HepG2 (cell line): ENCODE measurements at regions not wholly inside any gene's neighbourhood (a gene's known extent, or its start where the extent isn't known, plus 50 kb on each side); places are given as distances from the start of the nearest gene placed in this dataset.

Experiments used
- CEBPB ChIP-seq: IDR thresholded peaks from 2 replicates; pipeline ENCODE4 v1.6.1; 2011; ENCODE audit warnings: low read depth, low read length, improper control_type of control experiment, borderline replicate concordance
- DNMT3B ChIP-seq: conservative IDR thresholded peaks from 2 replicates; pipeline ENCODE4 v1.6.1; 2016; ENCODE audit warnings: missing biosample characterization, control low read depth
- GATAD2A ChIP-seq: IDR thresholded peaks from 2 replicates; pipeline ENCODE4 v1.6.1; 2016
- KDM4B ChIP-seq: sonication (generic); formaldehyde crosslinking; IDR thresholded peaks from 2 replicates; pipeline ENCODE4 v1.4.0; 2020; ENCODE audit warnings: missing genetic modification reagents
- MEF2D ChIP-seq: sonication (generic); formaldehyde crosslinking; IDR thresholded peaks from 2 replicates; pipeline ENCODE4 v1.5.1; 2020; ENCODE audit warnings: mild to moderate bottlenecking, missing genetic modification reagents
- MIER3 ChIP-seq: IDR thresholded peaks from 2 replicates; pipeline ENCODE4 v1.6.1; 2016; ENCODE audit warnings: missing compliant biosample characterization, borderline replicate concordance
- NFKB2 ChIP-seq: sonication (generic); formaldehyde crosslinking; IDR thresholded peaks from 2 replicates; pipeline ENCODE4 v1.4.0; 2020; ENCODE audit warnings: missing genetic modification reagents, borderline replicate concordance
- NR2F2 ChIP-seq: IDR thresholded peaks from 2 replicates; pipeline ENCODE4 v1.6.1; 2012; ENCODE audit warnings: low read depth, inconsistent platforms, borderline replicate concordance
- PHF5A ChIP-seq: IDR thresholded peaks from one replicate; pipeline ENCODE4 v1.6.1; 2018; ENCODE audit warnings: low read depth, missing genetic modification reagents; ENCODE audit not compliant: unreplicated experiment
- PHF8 ChIP-seq: sonication (generic); formaldehyde crosslinking; IDR thresholded peaks from 2 replicates; pipeline ENCODE4 v1.5.0; 2020; ENCODE audit warnings: missing genetic modification reagents
- RBAK ChIP-seq: sonication (generic); formaldehyde crosslinking; IDR thresholded peaks from 2 replicates; pipeline ENCODE4 v1.5.1; 2020; ENCODE audit warnings: mild to moderate bottlenecking, missing genetic modification reagents
- THAP11 ChIP-seq: IDR thresholded peaks from 2 replicates; pipeline ENCODE4 v1.6.1; 2016; ENCODE audit warnings: missing biosample characterization, missing genetic modification reagents
- YEATS2 ChIP-seq: sonication (generic); formaldehyde crosslinking; IDR thresholded peaks from 2 replicates; pipeline ENCODE4 v1.4.0; 2020; ENCODE audit warnings: missing genetic modification reagents, borderline replicate concordance
- ZBTB20 ChIP-seq: sonication (generic); formaldehyde crosslinking; IDR thresholded peaks from 2 replicates; pipeline ENCODE4 v1.8.1; 2023; ENCODE audit warnings: missing genetic modification reagents, low read depth, mild to moderate bottlenecking, borderline replicate concordance
- ZBTB21 ChIP-seq: sonication (generic); formaldehyde crosslinking; IDR thresholded peaks from 2 replicates; pipeline ENCODE4 v1.4.0; 2020; ENCODE audit warnings: missing genetic modification reagents
- ZBTB7A ChIP-seq: sonication (generic); formaldehyde crosslinking; IDR thresholded peaks from 2 replicates; pipeline ENCODE4 v1.8.0; 2022; ENCODE audit warnings: mild to moderate bottlenecking, missing genetic modification reagents
- ZFP62 ChIP-seq: sonication (generic); formaldehyde crosslinking; IDR thresholded peaks from 2 replicates; pipeline ENCODE4 v1.4.0; 2020; ENCODE audit warnings: missing genetic modification reagents
- ZNF205 ChIP-seq: IDR thresholded peaks from 2 replicates; pipeline ENCODE4 v1.6.1; 2018; ENCODE audit warnings: missing biosample characterization, missing genetic modification reagents
- ZNF724P ChIP-seq: sonication (generic); formaldehyde crosslinking; IDR thresholded peaks from 2 replicates; pipeline ENCODE4 v1.8.0; 2022; ENCODE audit warnings: missing genetic modification reagents, borderline replicate concordance
- ZNF781 ChIP-seq: sonication (generic); formaldehyde crosslinking; IDR thresholded peaks from 2 replicates; pipeline ENCODE4 v1.5.1; 2020; ENCODE audit warnings: borderline replicate concordance, mild to moderate bottlenecking, missing genetic modification reagents; ENCODE audit errors: not compliant biosample characterization
- ZSCAN9 ChIP-seq: IDR thresholded peaks from 2 replicates; pipeline ENCODE4 v1.6.1; 2016; ENCODE audit warnings: borderline replicate concordance
- TF ChIP-seq, protein P1 (sequence below): sonication (generic); formaldehyde crosslinking; IDR thresholded peaks from 2 replicates; pipeline ENCODE4 v1.4.0; 2020; ENCODE audit warnings: missing genetic modification reagents, mild to moderate bottlenecking, borderline replicate concordance
- TF ChIP-seq, protein P2 (sequence below): sonication (generic); formaldehyde crosslinking; IDR thresholded peaks from 2 replicates; pipeline ENCODE4 v1.5.0; 2020; ENCODE audit warnings: missing genetic modification reagents
- TF ChIP-seq, protein P3 (sequence below): sonication (generic); formaldehyde crosslinking; conservative IDR thresholded peaks from 2 replicates; pipeline ENCODE4 v1.8.0; 2022; ENCODE audit warnings: mild to moderate bottlenecking, moderate library complexity, missing genetic modification reagents

DNA sequence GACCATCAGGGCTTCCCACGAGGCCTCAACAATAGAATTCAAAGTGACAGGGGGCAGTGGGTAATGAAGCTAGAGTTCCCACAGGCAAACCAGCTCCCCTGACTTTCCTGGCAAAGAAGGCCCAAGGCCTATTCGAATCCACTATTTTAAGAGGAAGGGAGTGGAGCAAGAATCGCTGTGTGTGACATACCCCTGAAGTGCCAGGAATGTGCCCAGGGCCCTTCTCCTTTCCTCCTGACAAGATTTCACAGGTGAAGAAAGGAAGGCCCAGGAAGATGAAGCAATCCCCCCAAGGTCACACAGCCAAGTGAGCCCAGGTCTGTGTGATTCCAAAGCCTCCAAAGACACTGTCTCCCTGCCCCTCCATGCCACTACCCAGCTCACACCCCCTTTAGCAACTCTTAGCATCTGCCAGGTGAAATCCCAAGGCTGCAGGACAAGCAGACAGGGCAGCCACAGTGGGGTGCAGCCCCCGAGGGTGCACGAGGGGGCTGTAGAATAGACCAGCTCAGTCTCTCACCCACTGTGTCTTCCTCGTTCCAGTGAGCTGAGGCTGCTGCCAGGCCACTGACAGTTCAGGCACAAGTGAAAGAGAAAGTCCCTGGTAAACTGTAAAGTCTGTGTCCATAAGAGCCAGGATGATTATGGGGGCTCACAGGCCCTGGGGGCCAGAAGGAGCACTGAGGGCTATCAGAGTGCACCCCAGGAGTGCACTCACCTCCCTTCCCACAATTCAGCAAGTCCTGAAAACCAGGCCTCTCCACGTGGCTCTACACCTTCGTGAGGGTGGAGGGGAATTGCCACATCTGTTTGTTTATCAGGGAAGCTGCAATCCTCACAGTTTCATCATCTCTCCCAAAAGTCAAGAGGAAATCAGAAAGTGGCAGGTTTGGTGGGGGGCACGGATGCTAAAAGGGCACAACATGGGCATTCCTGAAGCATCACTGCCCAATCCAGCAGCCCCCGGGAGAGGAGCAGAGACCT lies 70.8 kb upstream of the ZMIZ1 start (continued):
- TF ChIP-seq ZNF205 (CRISPR knock-in tag) (no peak; the same call in 1 of the 2 replicates), ZBTB21 (CRISPR knock-in tag) (no peak), NR2F2 (no peak), YEATS2 (CRISPR knock-in tag) (peak; percentile 52; the same call in 1 of the 2 replicates), RBAK (CRISPR knock-in tag) (no peak), MIER3 (0 out of 2 replicates have a peak, but pooled peaks have one; percentile 33), ZFP62 (CRISPR knock-in tag) (no peak), ZNF781 (peak; percentile 34), ZSCAN9 (0 out of 2 replicates have a peak, but pooled peaks have one; percentile 50), ZNF724P (CRISPR knock-in tag) (no peak), PHF8 (CRISPR knock-in tag) (0 out of 2 replicates have a peak, but pooled peaks have one; percentile 28), DNMT3B (CRISPR knock-in tag) (0 out of 2 replicates have a peak, but pooled peaks have one; percentile 20), THAP11 (CRISPR knock-in tag) (peak; percentile 67), MEF2D (CRISPR knock-in tag) (no peak), CEBPB (peak; percentile 87), GATAD2A (peak; percentile 89), ZBTB20 (CRISPR knock-in tag) (no peak), NFKB2 (CRISPR knock-in tag) (0 out of 2 replicates have a peak, but pooled peaks have one; percentile 12), PHF5A (CRISPR knock-in tag) (no peak), KDM4B (0 out of 2 replicates have a peak, but pooled peaks have one; percentile 44), ZBTB7A (CRISPR knock-in tag) (0 out of 2 replicates have a peak, but pooled peaks have one; percentile 7)
- TF ChIP-seq, protein P1, sequence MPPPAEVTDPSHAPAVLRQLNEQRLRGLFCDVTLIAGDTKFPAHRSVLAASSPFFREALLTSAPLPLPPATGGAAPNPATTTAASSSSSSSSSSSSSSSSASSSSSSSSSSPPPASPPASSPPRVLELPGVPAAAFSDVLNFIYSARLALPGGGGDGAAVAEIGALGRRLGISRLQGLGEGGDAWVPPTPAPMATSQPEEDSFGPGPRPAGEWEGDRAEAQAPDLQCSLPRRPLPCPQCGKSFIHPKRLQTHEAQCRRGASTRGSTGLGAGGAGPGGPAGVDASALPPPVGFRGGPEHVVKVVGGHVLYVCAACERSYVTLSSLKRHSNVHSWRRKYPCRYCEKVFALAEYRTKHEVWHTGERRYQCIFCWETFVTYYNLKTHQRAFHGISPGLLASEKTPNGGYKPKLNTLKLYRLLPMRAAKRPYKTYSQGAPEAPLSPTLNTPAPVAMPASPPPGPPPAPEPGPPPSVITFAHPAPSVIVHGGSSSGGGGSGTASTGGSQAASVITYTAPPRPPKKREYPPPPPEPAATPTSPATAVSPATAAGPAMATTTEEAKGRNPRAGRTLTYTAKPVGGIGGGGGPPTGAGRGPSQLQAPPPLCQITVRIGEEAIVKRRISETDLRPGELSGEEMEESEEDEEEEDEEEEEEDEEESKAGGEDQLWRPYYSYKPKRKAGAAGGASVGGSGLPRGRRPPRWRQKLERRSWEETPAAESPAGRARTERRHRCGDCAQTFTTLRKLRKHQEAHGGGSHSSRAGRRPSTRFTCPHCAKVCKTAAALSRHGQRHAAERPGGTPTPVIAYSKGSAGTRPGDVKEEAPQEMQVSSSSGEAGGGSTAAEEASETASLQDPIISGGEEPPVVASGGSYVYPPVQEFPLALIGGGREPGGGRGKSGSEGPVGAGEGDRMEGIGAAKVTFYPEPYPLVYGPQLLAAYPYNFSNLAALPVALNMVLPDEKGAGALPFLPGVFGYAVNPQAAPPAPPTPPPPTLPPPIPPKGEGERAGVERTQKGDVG (CRISPR knock-in tag) = no peak
- TF ChIP-seq, protein P2, sequence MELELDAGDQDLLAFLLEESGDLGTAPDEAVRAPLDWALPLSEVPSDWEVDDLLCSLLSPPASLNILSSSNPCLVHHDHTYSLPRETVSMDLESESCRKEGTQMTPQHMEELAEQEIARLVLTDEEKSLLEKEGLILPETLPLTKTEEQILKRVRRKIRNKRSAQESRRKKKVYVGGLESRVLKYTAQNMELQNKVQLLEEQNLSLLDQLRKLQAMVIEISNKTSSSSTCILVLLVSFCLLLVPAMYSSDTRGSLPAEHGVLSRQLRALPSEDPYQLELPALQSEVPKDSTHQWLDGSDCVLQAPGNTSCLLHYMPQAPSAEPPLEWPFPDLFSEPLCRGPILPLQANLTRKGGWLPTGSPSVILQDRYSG (CRISPR knock-in tag) = no peak
- TF ChIP-seq, protein P3, sequence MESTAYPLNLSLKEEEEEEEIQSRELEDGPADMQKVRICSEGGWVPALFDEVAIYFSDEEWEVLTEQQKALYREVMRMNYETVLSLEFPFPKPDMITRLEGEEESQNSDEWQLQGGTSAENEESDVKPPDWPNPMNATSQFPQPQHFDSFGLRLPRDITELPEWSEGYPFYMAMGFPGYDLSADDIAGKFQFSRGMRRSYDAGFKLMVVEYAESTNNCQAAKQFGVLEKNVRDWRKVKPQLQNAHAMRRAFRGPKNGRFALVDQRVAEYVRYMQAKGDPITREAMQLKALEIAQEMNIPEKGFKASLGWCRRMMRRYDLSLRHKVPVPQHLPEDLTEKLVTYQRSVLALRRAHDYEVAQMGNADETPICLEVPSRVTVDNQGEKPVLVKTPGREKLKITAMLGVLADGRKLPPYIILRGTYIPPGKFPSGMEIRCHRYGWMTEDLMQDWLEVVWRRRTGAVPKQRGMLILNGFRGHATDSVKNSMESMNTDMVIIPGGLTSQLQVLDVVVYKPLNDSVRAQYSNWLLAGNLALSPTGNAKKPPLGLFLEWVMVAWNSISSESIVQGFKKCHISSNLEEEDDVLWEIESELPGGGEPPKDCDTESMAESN (CRISPR knock-in tag) = peak; percentile 38; the same call in 1 of the 2 replicates
